SK-N-SH treated with all-trans-retinoic acid at 6 μM for 48 hours (cell line): ENCODE measurements at regions not wholly inside any gene's neighbourhood (a gene's known extent, or its start where the extent isn't known, plus 50 kb on each side); places are given as distances from the start of the nearest gene placed in this dataset.

Experiments
- ATAC-seq: fragments of 200-7000 bp; cut with Tn5 transposase; 3 replicates; pipeline ENCODE4 v1.9.1; 2020; ENCODE audit warnings: mild to moderate bottlenecking, moderate library complexity
- ARNTL ChIP-seq: fragments of 450-650 bp; formaldehyde crosslinking; IDR thresholded peaks from 2 replicates; pipeline ENCODE4 v1.5.0; 2020; ENCODE audit warnings: low read depth, mild to moderate bottlenecking, moderate library complexity, borderline replicate concordance
- BACH2 ChIP-seq: fragments of 250-450 bp; sonication (Bioruptor Pico); IDR thresholded peaks from 2 replicates; pipeline ENCODE4 v1.9.0; 2021; ENCODE audit warnings: mild to moderate bottlenecking, borderline replicate concordance
- CSDC2 ChIP-seq: fragments of 250-450 bp; sonication (Bioruptor Pico); IDR thresholded peaks from 2 replicates; pipeline ENCODE4 v1.5.0; 2020; ENCODE audit warnings: mild to moderate bottlenecking, moderate library complexity
- CSRNP3 ChIP-seq: fragments of 250-450 bp; sonication (Bioruptor Pico); IDR thresholded peaks from 2 replicates; pipeline ENCODE4 v1.5.1; 2021; ENCODE audit warnings: mild to moderate bottlenecking, moderate library complexity
- ESRRG ChIP-seq: fragments of 250-450 bp; sonication (Bioruptor Pico); IDR thresholded peaks from 2 replicates; pipeline ENCODE4 v1.6.1; 2021; ENCODE audit warnings: mild to moderate bottlenecking
- GLIS3 ChIP-seq: fragments of 250-450 bp; sonication (Bioruptor Pico); IDR thresholded peaks from 2 replicates; pipeline ENCODE4 v1.5.0; 2020; ENCODE audit warnings: mild to moderate bottlenecking, moderate library complexity
- ISL1 ChIP-seq: fragments of 250-450 bp; sonication (Bioruptor Pico); IDR thresholded peaks from 2 replicates; pipeline ENCODE4 v2.1.2; 2022; ENCODE audit warnings: mild to moderate bottlenecking, moderate library complexity
- OSR1 ChIP-seq: fragments of 250-450 bp; sonication (Bioruptor Pico); IDR thresholded peaks from 2 replicates; pipeline ENCODE4 v1.8.0; 2022; ENCODE audit warnings: moderate library complexity, mild to moderate bottlenecking, inconsistent platforms
- PATZ1 ChIP-seq: fragments of 250-450 bp; sonication (Bioruptor Pico); IDR thresholded peaks from 2 replicates; pipeline ENCODE4 v1.8.0; 2020; ENCODE audit warnings: mild to moderate bottlenecking, moderate library complexity, borderline replicate concordance
- PPARA ChIP-seq: fragments of 250-450 bp; sonication (Bioruptor Pico); IDR thresholded peaks from 2 replicates; pipeline ENCODE4 v1.5.0; 2020; ENCODE audit warnings: mild to moderate bottlenecking, borderline replicate concordance
- SNAI2 ChIP-seq: fragments of 250-450 bp; sonication (Bioruptor Pico); IDR thresholded peaks from 2 replicates; pipeline ENCODE4 v1.5.0; 2020; ENCODE audit warnings: mild to moderate bottlenecking, moderate library complexity
- TCF4 ChIP-seq: fragments of 250-450 bp; sonication (Bioruptor Pico); IDR thresholded peaks from 2 replicates; pipeline ENCODE4 v1.8.0; 2021; ENCODE audit warnings: mild to moderate bottlenecking, moderate library complexity, borderline replicate concordance
- TSHZ2 ChIP-seq: fragments of 250-450 bp; sonication (Bioruptor Pico); IDR thresholded peaks from 2 replicates; pipeline ENCODE4 v1.5.0; 2020; ENCODE audit warnings: mild to moderate bottlenecking, moderate library complexity
- ZC3H10 ChIP-seq: fragments of 250-450 bp; sonication (Bioruptor Pico); IDR thresholded peaks from 2 replicates; pipeline ENCODE4 v1.5.1; 2021; ENCODE audit warnings: mild to moderate bottlenecking, moderate library complexity
- ZFP30 ChIP-seq: fragments of 450-650 bp; formaldehyde crosslinking; IDR thresholded peaks from 2 replicates; pipeline ENCODE4 v1.5.0; 2022; ENCODE audit warnings: mild to moderate bottlenecking, moderate library complexity
- ZNF565 ChIP-seq: fragments of 450-650 bp; formaldehyde crosslinking; conservative IDR thresholded peaks from 2 replicates; pipeline ENCODE4 v1.5.0; 2020; ENCODE audit warnings: low read depth, mild to moderate bottlenecking, moderate library complexity
- ZNF70 ChIP-seq: fragments of 450-650 bp; formaldehyde crosslinking; IDR thresholded peaks from 2 replicates; pipeline ENCODE4 v1.5.0; 2020; ENCODE audit warnings: mild to moderate bottlenecking, moderate library complexity
- ZNF8 ChIP-seq: fragments of 450-650 bp; formaldehyde crosslinking; IDR thresholded peaks from 2 replicates; pipeline ENCODE4 v1.5.0; 2020; ENCODE audit warnings: mild to moderate bottlenecking, moderate library complexity

GRCh38 chr21:36241717-36242116, 78.3 kb upstream of the MORC3 start:
- ATAC-seq = no peak
- TF ChIP-seq ZNF565 (no peak), PATZ1 (no peak)

GRCh38 chr21:36245115-36245514, 74.9 kb upstream of the MORC3 start:
- TF ChIP-seq SNAI2 (CRISPR knock-in tag) = no peak
- no peak for TF ChIP-seq ZC3H10
- no peak for TF ChIP-seq ISL1
- TF ChIP-seq ZFP30 (CRISPR knock-in tag) = no peak
- TF ChIP-seq ZNF70 (CRISPR knock-in tag) = no peak
- no peak for TF ChIP-seq GLIS3 (CRISPR knock-in tag)
- TF ChIP-seq ESRRG (CRISPR knock-in tag) = no peak
- no peak for TF ChIP-seq ARNTL (CRISPR knock-in tag)
- no peak for TF ChIP-seq CSRNP3 (CRISPR knock-in tag)
- no peak for TF ChIP-seq BACH2 (CRISPR knock-in tag)
- TF ChIP-seq TCF4 (CRISPR knock-in tag) = no peak
- TF ChIP-seq TSHZ2 (CRISPR knock-in tag) = no peak
- no peak for TF ChIP-seq PATZ1
- no peak for TF ChIP-seq PPARA
- no peak for ATAC-seq

- TF ChIP-seq CSRNP3 (CRISPR knock-in tag) (no peak), OSR1 (no peak), PPARA (no peak), ZNF8 (CRISPR knock-in tag) (no peak), PATZ1 (no peak), CSDC2 (CRISPR knock-in tag) (no peak), SNAI2 (CRISPR knock-in tag) (no peak), ESRRG (CRISPR knock-in tag) (no peak)
- no peak for ATAC-seq
Measured at GRCh38 chr21:36245649-36246048, 74.3 kb upstream of the MORC3 start.
